NB4 (cell line): ENCODE measurements at regions not wholly inside any gene's neighbourhood (a gene's known extent, or its start where the extent isn't known, plus 50 kb on each side); places are given as distances from the start of the nearest gene placed in this dataset.

Source experiments
- DNase-seq: peaks from one replicate; pipeline ENCODE4 v3.0.0; 2010; ENCODE audit warnings: low read depth
- H3K4me3 ChIP-seq: one replicate; pipeline ENCODE4 v1.5.1; 2011; ENCODE audit warnings: mild to moderate bottlenecking, low read depth, low read length, moderate library complexity
- MYC ChIP-seq: IDR thresholded peaks from 2 replicates; pipeline ENCODE4 v1.6.1; 2011; ENCODE audit warnings: low read depth, low read length
- POLR2A ChIP-seq: IDR thresholded peaks from 2 replicates; pipeline ENCODE4 v1.6.1; 2011; ENCODE audit warnings: mild to moderate bottlenecking; ENCODE audit not compliant: insufficient read length; ENCODE audit errors: extremely low read depth
- TF ChIP-seq, protein P1 (sequence below): IDR thresholded peaks from one replicate; pipeline ENCODE4 v1.5.1; 2012; ENCODE audit warnings: low read depth, low read length
- TF ChIP-seq, protein P2 (sequence below): IDR thresholded peaks from 2 replicates; pipeline ENCODE4 v1.6.1; 2011; ENCODE audit warnings: low read depth, low read length

DNA sequence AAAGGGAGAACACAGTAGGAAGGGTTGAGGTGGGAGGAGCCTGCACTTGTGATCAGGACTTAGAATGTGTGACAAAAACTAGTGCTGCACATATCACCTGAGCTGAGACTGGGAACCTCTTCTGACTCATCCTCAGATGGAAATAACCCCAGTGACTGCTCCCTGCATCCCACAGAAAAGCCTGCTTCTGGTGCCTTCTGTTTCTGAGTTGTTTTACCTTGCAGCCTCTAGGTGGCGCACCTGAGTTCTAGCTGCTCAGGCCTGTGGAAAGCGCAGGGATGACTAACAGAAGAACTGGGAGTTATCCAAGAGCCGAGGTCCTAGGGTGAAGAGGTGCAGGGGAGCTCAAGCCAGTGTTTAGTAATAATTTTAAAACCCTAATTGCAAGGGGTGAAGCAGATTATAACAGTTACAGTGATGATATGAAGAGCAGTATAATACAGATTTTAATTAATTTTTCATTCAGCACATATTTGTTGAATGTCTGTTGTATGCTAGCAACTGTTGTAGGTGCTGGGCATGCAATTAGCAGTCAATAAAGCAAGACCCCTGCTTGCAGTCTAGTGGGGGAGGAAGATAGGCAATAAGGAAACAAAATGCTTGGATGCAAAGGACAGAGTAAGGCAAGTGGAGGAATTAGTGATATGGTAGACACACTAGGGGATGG is 302.5 kb downstream of the DHX35 start:
- no peak overlapping the region for H3K4me3 ChIP-seq
- TF ChIP-seq MYC = no peak
- TF ChIP-seq, protein P1, sequence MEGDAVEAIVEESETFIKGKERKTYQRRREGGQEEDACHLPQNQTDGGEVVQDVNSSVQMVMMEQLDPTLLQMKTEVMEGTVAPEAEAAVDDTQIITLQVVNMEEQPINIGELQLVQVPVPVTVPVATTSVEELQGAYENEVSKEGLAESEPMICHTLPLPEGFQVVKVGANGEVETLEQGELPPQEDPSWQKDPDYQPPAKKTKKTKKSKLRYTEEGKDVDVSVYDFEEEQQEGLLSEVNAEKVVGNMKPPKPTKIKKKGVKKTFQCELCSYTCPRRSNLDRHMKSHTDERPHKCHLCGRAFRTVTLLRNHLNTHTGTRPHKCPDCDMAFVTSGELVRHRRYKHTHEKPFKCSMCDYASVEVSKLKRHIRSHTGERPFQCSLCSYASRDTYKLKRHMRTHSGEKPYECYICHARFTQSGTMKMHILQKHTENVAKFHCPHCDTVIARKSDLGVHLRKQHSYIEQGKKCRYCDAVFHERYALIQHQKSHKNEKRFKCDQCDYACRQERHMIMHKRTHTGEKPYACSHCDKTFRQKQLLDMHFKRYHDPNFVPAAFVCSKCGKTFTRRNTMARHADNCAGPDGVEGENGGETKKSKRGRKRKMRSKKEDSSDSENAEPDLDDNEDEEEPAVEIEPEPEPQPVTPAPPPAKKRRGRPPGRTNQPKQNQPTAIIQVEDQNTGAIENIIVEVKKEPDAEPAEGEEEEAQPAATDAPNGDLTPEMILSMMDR = peak; percentile 94
- DNase-seq = peak; percentile 66

DNA sequence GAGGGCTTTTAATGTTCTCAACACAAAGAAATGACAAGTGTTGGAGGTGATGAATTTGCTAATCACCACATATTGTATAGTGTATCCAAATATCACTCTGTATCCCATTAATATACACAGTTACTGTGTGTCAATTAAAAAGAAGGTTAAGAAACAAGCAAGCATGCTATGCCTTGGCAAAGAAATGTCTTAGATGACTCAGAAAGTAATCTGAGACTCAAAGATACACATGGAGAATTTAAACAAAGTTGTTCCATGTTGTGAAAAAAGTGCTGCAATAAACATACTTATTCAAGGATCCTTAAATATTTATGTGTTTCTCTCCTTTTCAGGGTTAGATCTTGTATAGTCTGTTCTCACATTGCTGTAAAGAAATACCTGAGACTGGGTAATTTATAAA is 300.9 kb downstream of the DHX35 start:
- TF ChIP-seq POLR2A = no peak
- TF ChIP-seq, protein P2, sequence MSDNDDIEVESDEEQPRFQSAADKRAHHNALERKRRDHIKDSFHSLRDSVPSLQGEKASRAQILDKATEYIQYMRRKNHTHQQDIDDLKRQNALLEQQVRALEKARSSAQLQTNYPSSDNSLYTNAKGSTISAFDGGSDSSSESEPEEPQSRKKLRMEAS = no peak
- TF ChIP-seq, protein P1 = no peak
- TF ChIP-seq MYC = no peak
- no peak overlapping the region for H3K4me3 ChIP-seq
- DNase-seq = no peak

DNA sequence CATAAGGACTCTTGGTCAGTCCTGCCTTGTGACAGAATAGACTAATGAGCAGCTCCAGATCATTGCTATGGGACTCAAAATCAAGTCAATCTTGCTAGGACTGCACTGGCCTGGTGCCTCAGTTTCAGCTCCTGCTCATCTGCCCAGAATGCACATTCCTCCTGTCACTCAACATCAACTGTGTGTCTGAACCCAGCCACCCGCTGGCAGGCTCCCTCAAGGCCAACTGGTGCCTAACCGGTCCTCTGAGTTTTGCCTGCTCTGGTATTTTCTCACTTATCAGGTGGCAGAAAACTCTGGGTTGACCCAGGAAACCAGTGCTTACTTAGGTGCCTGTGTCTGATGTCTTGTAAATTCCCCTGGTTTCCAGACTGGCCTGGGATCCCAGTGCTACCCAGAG is 297.7 kb downstream of the DHX35 start:
- no peak overlapping the region for H3K4me3 ChIP-seq
- no peak for DNase-seq
- TF ChIP-seq, protein P1 = no peak
- TF ChIP-seq POLR2A (no peak), MYC (no peak)
- TF ChIP-seq, protein P2 = no peak

DNA sequence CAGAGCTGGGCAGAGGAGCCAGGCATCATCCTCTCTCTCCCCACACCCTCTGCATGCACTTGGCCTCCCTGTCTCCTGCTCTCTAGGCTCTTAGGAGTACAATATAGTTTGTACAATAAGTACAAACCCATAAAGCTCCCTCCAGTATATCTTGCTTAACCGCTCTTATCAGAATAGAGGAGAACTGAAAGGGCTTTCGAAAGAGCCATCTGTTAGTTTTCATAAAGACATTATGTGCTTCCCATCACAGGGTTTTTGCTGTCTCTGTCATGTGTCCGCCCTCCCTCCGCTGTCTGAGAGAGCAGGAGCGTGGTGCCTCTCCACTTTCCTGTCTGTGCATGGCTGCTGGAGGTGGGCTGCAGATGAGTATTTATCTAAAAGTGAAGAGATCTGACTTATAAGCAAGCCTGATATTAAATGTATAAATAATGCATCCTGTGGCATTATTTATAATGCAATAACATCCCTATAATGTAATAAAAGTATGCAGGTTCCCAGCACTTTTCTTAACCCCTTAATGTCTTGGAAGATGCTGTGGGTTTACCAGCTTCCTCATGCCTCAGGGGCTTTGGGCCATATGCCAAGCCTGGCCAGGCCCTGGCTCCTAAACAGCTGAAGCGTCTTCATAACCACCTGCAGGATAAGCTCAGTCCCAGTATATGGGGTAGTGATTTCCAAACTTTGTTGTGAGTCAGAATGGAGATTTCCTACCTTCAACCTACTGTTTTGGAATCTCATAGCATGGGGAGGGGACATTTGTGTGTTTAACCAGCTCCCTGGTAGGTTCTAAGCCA is 297.1 kb downstream of the DHX35 start:
- H3K4me3 ChIP-seq = no peak overlapping the region
- DNase-seq = no peak
- TF ChIP-seq, protein P2 = no peak
- TF ChIP-seq POLR2A = no peak
- TF ChIP-seq, protein P1 = no peak
- TF ChIP-seq MYC = no peak

DNA sequence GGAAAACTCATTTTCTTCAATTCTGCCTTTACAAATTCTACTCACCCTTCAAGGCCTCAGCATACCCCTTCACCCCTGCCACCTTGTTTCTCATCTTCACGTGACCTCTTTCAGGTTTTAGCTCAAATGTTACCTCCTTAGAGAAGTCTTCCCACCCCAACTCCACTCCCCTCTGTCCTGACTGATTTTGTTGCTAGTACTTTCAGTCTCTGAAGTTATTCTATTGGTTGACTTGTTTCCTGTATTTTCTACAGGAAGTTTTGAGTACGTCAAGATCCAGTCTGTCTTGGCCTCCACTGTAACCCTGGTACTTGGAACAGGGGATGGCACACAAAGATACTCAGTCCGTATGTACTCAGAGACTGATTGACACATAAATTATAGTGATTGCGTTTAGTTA is 296.1 kb downstream of the DHX35 start:
- TF ChIP-seq, protein P2 = no peak
- TF ChIP-seq MYC = no peak
- TF ChIP-seq, protein P1 = no peak
- no peak for TF ChIP-seq POLR2A
- no peak for DNase-seq
- no peak overlapping the region for H3K4me3 ChIP-seq
